Vagina (tissue), 2 donors: ENCODE measurements at regions not wholly inside any gene's neighbourhood (a gene's known extent, or its start where the extent isn't known, plus 50 kb on each side); places are given as distances from the start of the nearest gene placed in this dataset.

Source experiments
- DNase-seq, 2 donors: peaks; one replicate each; pipeline ENCODE4 v3.0.0-alpha.2; 2017; ENCODE audit errors: extremely low spot score in 2 of 2
- H3K27ac ChIP-seq: fragments of 200-600 bp; sonication (generic); one replicate; pipeline ENCODE4 v1.5.1; 2019
- H3K27me3 ChIP-seq: fragments of 200-600 bp; sonication (generic); one replicate; pipeline ENCODE4 v1.5.1; 2019
- H3K36me3 ChIP-seq, 2 donors: fragments of 200-600 bp; sonication (generic); one replicate each; pipeline ENCODE4 v1.5.1; 2017 to 2019
- H3K4me1 ChIP-seq: fragments of 200-600 bp; sonication (generic); one replicate; pipeline ENCODE4 v1.5.1; 2019
- H3K4me3 ChIP-seq, 2 donors: fragments of 200-600 bp; sonication (generic); 1 replicate in 1 of 2; 2 replicates in 1 of 2; pipeline ENCODE4 v1.5.1; 2016 to 2019
- H3K9me3 ChIP-seq: fragments of 200-600 bp; sonication (generic); one replicate; pipeline ENCODE4 v1.5.1; 2019
- POLR2A ChIP-seq, 2 donors: fragments of 450-650 bp; IDR thresholded peaks; one replicate each; pipeline ENCODE4 v1.6.1; 2017; ENCODE audit warnings: antibody characterized with exemption in 2 of 2, mild to moderate bottlenecking in 2 of 2, moderate library complexity in 2 of 2
- POLR2AphosphoS5 ChIP-seq, 2 donors: sonication (generic); formaldehyde crosslinking; IDR thresholded peaks; one replicate each; pipeline ENCODE4 v1.9.0; 2017; ENCODE audit warnings: antibody characterized with exemption in 2 of 2, mild to moderate bottlenecking in 2 of 2, low read depth in 1 of 2; ENCODE audit not compliant: insufficient read depth in 1 of 2
- intact Hi-C: fragments of 100-400 bp; cut with DNase I; formaldehyde crosslinking; loops from one replicate; pipeline ENCODE4 v1.15.1; 2023
- TF ChIP-seq, protein P1 (sequence below), 3 experiments: fragments of 450-650 bp in 2 of 3; fragments of 200-600 bp in 1 of 3; sonication (generic) in 1 of 3; IDR thresholded peaks; one replicate each; pipeline ENCODE4 v1.5.1; 2017 to 2019; ENCODE audit warnings: antibody characterized with exemption in 3 of 3, mild to moderate bottlenecking in 2 of 3, moderate library complexity in 2 of 3

DNA sequence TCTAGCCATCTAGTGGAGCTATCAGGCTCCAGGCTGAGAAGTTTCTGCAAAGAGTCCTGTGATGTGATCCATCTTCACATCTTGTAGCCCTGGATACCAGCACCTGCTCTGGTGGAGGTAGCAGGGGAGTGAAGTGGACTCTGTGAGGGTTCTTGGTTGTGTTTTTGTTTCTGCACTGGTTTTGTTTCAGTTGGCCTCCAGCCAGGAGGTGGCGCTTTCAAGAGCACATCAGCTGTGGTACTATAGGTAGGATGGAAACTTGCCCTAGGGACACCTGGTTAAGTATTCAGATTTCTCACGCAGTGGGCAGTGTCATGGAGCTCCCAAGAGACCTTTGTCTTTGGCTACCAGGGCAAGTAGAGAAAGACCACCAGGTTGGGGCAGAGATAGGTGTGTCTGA, 257.5 kb upstream of the SLC7A11 start:
- Histone ChIP-seq H3K27ac (no peak overlapping the region), H3K27me3 (no peaks in the 10 kb centered on the region), H3K9me3 (no peaks in the 10 kb centered on the region), H3K36me3 (no peaks in the 10 kb centered on the region), H3K4me3 (no peak overlapping the region), H3K4me1 (no peaks in the 10 kb centered on the region)
- intact Hi-C loops, result no loop called here
- no peak for TF ChIP-seq POLR2A (IDR thresholded peaks at IDR 0.05)
- no peak for TF ChIP-seq POLR2AphosphoS5 (IDR thresholded peaks at IDR 0.05; ENCODE audit: insufficient read depth in 1 of 2, low read depth in 1 of 2)
- TF ChIP-seq, protein P1, sequence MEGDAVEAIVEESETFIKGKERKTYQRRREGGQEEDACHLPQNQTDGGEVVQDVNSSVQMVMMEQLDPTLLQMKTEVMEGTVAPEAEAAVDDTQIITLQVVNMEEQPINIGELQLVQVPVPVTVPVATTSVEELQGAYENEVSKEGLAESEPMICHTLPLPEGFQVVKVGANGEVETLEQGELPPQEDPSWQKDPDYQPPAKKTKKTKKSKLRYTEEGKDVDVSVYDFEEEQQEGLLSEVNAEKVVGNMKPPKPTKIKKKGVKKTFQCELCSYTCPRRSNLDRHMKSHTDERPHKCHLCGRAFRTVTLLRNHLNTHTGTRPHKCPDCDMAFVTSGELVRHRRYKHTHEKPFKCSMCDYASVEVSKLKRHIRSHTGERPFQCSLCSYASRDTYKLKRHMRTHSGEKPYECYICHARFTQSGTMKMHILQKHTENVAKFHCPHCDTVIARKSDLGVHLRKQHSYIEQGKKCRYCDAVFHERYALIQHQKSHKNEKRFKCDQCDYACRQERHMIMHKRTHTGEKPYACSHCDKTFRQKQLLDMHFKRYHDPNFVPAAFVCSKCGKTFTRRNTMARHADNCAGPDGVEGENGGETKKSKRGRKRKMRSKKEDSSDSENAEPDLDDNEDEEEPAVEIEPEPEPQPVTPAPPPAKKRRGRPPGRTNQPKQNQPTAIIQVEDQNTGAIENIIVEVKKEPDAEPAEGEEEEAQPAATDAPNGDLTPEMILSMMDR (IDR thresholded peaks at IDR 0.05), result no peak
- no peak for DNase-seq

DNA sequence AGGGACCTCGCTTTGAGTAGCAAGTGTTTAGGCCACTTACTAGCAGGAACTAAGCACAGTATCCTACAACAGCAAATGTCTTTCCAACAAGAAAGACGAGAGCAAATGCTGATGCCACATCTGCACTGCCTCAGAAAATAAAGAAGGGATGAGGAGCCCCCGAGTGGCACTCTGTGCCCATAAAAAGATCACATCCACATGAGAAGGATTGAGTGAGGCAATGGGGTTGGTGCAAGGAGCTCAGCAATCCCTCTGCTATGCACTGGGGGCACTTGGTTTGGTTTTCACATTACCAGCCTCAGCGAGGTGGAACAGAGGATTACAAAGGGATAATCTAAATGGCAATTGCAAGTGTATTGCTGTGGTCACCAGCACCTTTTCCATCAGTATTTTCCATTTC, 252.8 kb upstream of the SLC7A11 start:
- DNase-seq, result no peak
- H3K27me3 ChIP-seq, result no peaks in the 10 kb centered on the region
- H3K4me1 ChIP-seq, result no peaks in the 10 kb centered on the region
- no peak overlapping the region for H3K4me3 ChIP-seq
- H3K36me3 ChIP-seq, result no peaks in the 10 kb centered on the region
- no peak for TF ChIP-seq POLR2AphosphoS5 (IDR thresholded peaks at IDR 0.05; ENCODE audit: insufficient read depth in 1 of 2, low read depth in 1 of 2)
- TF ChIP-seq, protein P1 (IDR thresholded peaks at IDR 0.05), result no peak
- TF ChIP-seq POLR2A (IDR thresholded peaks at IDR 0.05), result no peak
- no peak overlapping the region for H3K27ac ChIP-seq
- intact Hi-C loops, result no loop called here
- H3K9me3 ChIP-seq, result no peaks in the 10 kb centered on the region

DNA sequence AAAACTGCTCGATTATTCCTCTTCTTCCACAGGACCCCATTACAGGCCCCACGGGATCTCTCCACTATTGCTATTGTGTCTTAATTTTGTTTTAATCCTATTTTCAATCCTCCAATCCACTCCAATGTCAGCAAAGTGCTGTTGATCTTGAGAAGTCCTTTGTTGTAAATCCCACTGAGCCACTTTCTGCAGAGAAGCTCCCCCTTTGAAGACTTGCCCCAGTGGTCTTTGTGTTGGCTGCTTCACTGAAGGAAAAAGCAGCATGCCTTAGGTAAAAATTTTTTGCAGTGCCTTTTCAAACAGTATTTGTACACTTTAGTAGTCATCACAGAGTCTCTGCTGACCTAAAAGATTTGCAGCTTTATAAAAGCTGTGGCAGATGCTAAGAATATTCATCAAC, 252.0 kb upstream of the SLC7A11 start:
- no peaks in the 10 kb centered on the region for H3K4me1 ChIP-seq
- no peaks in the 10 kb centered on the region for H3K36me3 ChIP-seq
- DNase-seq, result no peak
- no peak overlapping the region for H3K4me3 ChIP-seq
- H3K9me3 ChIP-seq, result no peaks in the 10 kb centered on the region
- no peak for TF ChIP-seq POLR2A (IDR thresholded peaks at IDR 0.05)
- TF ChIP-seq, protein P1 (IDR thresholded peaks at IDR 0.05), result no peak
- TF ChIP-seq POLR2AphosphoS5 (IDR thresholded peaks at IDR 0.05; ENCODE audit: insufficient read depth in 1 of 2, low read depth in 1 of 2), result no peak
- intact Hi-C loops, result no loop called here
- no peak overlapping the region for H3K27ac ChIP-seq
- H3K27me3 ChIP-seq, result no peaks in the 10 kb centered on the region

DNA sequence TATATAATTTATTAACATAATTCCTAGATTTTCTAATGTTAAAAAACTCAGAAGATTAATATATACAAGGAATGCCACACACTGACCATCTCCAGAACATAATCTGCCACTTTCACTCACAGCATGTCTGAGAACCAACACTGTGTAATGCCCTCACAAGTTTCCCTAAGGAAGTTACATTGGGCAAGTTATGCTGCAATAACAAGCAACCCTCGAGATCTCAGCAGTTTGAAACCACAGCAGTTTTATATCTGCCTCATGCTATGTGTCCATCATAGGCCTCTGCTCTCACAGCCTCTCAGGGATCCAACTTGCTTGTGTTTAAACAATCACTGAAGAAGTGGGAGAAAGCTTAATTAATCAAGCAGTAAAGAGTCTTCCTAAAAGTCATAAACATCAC, 250.0 kb upstream of the SLC7A11 start:
- DNase-seq, result no peak
- TF ChIP-seq POLR2A (IDR thresholded peaks at IDR 0.05) (no peak), POLR2AphosphoS5 (IDR thresholded peaks at IDR 0.05; ENCODE audit: insufficient read depth in 1 of 2, low read depth in 1 of 2) (no peak)
- Histone ChIP-seq H3K36me3 (no peaks in the 10 kb centered on the region), H3K4me3 (no peak overlapping the region), H3K4me1 (no peaks in the 10 kb centered on the region), H3K27ac (no peak overlapping the region), H3K27me3 (no peaks in the 10 kb centered on the region), H3K9me3 (no peaks in the 10 kb centered on the region)
- intact Hi-C loops, result no loop called here

DNA sequence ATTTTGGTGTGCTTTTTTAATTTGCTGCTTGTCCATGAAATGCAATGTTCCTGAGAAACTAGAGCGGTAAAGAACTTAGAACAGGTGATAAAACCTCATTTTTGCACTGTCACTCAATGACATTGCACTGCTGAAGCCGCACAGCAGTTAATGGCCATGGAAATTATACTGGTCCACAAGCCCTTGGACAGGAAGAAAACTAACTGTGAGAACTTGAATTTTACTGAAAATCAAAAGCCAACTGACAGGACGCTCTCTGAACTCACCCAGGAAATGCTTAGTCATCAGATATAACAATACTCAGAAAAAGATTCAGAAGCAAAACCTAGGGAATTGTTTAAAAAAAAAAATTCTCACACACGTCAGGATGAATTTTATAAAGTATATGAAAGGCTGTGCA, 246.4 kb upstream of the SLC7A11 start:
- no peak for TF ChIP-seq POLR2A (IDR thresholded peaks at IDR 0.05)
- TF ChIP-seq, protein P1 (IDR thresholded peaks at IDR 0.05), result no peak
- Histone ChIP-seq H3K9me3 (no peaks in the 10 kb centered on the region), H3K36me3 (no peaks in the 10 kb centered on the region), H3K27me3 (no peaks in the 10 kb centered on the region), H3K4me3 (no peak overlapping the region), H3K27ac (no peak overlapping the region), H3K4me1 (no peaks in the 10 kb centered on the region)
- no peak for DNase-seq
- intact Hi-C loops, result loop anchor here (10.0 kb wide), 1 partner anchor 64 kb away; no protein-coding TSS in a partner anchor

DNA sequence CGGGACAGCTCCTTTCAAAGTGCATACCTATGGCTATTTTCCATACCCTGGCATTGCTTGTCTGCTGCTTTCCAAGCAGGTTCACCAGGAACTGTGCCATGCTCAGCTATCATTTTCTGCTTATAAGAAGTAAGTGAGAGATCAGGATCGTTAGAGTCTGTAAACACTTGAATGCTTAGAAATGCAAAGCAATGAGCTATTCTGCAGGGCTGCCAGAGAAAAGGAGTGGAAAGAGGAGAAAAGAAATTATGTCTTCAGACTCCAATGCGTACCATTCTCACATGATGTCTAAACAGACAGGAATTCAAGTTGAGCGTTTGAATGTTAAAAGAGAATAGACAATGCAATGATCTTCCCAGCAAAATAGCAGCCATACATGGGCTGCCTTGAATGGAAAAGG, 245.5 kb upstream of the SLC7A11 start:
- no peak for DNase-seq
- TF ChIP-seq, protein P1 (IDR thresholded peaks at IDR 0.05), result no peak
- no peak for TF ChIP-seq POLR2A (IDR thresholded peaks at IDR 0.05)
- TF ChIP-seq POLR2AphosphoS5 (IDR thresholded peaks at IDR 0.05; ENCODE audit: insufficient read depth in 1 of 2, low read depth in 1 of 2), result no peak
- Histone ChIP-seq H3K36me3 (no peaks in the 10 kb centered on the region), H3K27me3 (no peaks in the 10 kb centered on the region), H3K27ac (no peak overlapping the region), H3K4me1 (no peaks in the 10 kb centered on the region), H3K9me3 (no peaks in the 10 kb centered on the region), H3K4me3 (no peak overlapping the region)
- intact Hi-C loops, result loop anchor here (10.0 kb wide), 1 partner anchor 63 kb away; no protein-coding TSS in a partner anchor
